ENCODE measurements at regions not wholly inside any gene's neighbourhood (a gene's known extent, or its start where the extent isn't known, plus 50 kb on each side); places are given as distances from the start of the nearest gene placed in this dataset.

DNA sequence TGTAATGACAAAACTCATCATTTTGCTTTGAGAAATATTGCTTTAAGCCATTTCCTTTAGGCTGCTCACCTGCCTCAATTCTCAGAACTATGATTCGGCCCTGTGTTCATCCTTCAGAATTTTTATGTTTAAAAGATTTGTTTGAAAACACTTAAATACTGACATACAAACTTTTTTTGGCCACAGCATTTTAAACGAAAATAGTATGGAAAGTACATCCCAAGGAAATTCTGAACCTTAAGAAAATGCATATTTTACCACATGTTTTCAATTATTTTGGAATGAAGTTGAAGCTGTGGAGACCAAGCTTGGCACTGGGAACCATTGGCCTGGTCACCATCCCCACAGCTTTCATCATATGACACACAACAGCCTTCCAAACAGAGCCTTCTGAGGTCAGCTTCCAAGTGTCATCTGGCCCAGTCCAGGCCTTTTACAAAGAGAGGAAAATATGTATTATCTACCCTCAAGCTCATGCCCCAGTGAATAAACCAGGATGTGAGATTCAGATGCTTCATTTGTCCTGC lies 83.3 kb downstream of the SOD2 start:
- TF ChIP-seq TAF1 (IDR thresholded peaks at IDR 0.05; ENCODE audit: borderline replicate concordance, insufficient read depth, low read length) (no peak), POLR2AphosphoS5 (IDR thresholded peaks at IDR 0.05; ENCODE audit: low read depth, low read length) (no peak)

- TF ChIP-seq SIN3A (IDR thresholded peaks at IDR 0.05; ENCODE audit: borderline replicate concordance, insufficient read depth, low read length) (no peak), TAF1 (IDR thresholded peaks at IDR 0.05; ENCODE audit: borderline replicate concordance, insufficient read depth, low read length) (no peak), FOXP2 (optimal IDR thresholded peaks at IDR 0.05; ENCODE audit: borderline replicate concordance, extremely low read depth, extremely low read length, insufficient read depth) (no peak), POLR2AphosphoS5 (IDR thresholded peaks at IDR 0.05; ENCODE audit: low read depth, low read length) (no peak)
- TF ChIP-seq, protein P1, sequence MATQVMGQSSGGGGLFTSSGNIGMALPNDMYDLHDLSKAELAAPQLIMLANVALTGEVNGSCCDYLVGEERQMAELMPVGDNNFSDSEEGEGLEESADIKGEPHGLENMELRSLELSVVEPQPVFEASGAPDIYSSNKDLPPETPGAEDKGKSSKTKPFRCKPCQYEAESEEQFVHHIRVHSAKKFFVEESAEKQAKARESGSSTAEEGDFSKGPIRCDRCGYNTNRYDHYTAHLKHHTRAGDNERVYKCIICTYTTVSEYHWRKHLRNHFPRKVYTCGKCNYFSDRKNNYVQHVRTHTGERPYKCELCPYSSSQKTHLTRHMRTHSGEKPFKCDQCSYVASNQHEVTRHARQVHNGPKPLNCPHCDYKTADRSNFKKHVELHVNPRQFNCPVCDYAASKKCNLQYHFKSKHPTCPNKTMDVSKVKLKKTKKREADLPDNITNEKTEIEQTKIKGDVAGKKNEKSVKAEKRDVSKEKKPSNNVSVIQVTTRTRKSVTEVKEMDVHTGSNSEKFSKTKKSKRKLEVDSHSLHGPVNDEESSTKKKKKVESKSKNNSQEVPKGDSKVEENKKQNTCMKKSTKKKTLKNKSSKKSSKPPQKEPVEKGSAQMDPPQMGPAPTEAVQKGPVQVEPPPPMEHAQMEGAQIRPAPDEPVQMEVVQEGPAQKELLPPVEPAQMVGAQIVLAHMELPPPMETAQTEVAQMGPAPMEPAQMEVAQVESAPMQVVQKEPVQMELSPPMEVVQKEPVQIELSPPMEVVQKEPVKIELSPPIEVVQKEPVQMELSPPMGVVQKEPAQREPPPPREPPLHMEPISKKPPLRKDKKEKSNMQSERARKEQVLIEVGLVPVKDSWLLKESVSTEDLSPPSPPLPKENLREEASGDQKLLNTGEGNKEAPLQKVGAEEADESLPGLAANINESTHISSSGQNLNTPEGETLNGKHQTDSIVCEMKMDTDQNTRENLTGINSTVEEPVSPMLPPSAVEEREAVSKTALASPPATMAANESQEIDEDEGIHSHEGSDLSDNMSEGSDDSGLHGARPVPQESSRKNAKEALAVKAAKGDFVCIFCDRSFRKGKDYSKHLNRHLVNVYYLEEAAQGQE (IDR thresholded peaks at IDR 0.05; ENCODE audit: insufficient read depth in 1 of 2, low read depth in 2 of 2, low read length in 2 of 2): no peak
Observed at GRCh38 chr6:159608961-159609651, 83.9 kb downstream of the SOD2 start.

GRCh38 chr6:159606786-159607185 lies 86.3 kb downstream of the SOD2 start:
- TF ChIP-seq TAF1 (IDR thresholded peaks at IDR 0.05; ENCODE audit: borderline replicate concordance, insufficient read depth, low read length) (no peak), FOXP2 (optimal IDR thresholded peaks at IDR 0.05; ENCODE audit: borderline replicate concordance, extremely low read depth, extremely low read length, insufficient read depth) (no peak), SIN3A (IDR thresholded peaks at IDR 0.05; ENCODE audit: borderline replicate concordance, insufficient read depth, low read length) (no peak), POLR2AphosphoS5 (IDR thresholded peaks at IDR 0.05; ENCODE audit: low read depth, low read length) (no peak)
- TF ChIP-seq, protein P1 (IDR thresholded peaks at IDR 0.05; ENCODE audit: insufficient read depth in 1 of 2, low read depth in 2 of 2, low read length in 2 of 2): no peak

DNA sequence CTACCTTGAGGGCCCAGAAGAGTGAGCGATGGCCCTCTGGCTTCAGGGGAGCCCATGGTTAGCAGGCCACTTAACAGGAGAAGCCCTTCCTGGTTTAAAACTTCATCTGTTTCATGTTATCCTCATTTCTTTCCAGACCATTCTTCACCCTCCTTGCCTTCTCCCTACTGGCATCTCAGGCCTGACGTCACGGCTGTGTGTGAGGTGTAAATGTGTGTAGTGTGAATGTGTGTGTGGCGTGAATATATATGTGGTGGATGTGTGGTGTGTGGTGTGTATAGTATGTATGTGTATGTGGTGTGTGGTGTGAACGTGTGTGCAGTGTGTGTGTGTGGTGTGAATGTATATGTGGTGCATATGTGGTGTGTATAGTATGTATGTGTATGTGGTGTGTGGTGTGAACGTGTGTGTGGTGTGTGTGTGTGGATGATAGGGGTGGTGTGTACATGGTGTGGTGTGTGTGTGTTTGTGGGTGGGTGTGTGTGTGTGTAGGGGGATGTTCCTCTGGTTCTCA lies 88.5 kb downstream of the SOD2 start:
- no peak for TF ChIP-seq FOXP2 (optimal IDR thresholded peaks at IDR 0.05; ENCODE audit: borderline replicate concordance, extremely low read depth, extremely low read length, insufficient read depth)
- TF ChIP-seq POLR2AphosphoS5 (IDR thresholded peaks at IDR 0.05; ENCODE audit: low read depth, low read length): no peak
- TF ChIP-seq, protein P1 (IDR thresholded peaks at IDR 0.05; ENCODE audit: insufficient read depth in 1 of 2, low read depth in 2 of 2, low read length in 2 of 2): no peak
- no peak for TF ChIP-seq TAF1 (IDR thresholded peaks at IDR 0.05; ENCODE audit: borderline replicate concordance, insufficient read depth, low read length)
- TF ChIP-seq SIN3A (IDR thresholded peaks at IDR 0.05; ENCODE audit: borderline replicate concordance, insufficient read depth, low read length): no peak

DNA sequence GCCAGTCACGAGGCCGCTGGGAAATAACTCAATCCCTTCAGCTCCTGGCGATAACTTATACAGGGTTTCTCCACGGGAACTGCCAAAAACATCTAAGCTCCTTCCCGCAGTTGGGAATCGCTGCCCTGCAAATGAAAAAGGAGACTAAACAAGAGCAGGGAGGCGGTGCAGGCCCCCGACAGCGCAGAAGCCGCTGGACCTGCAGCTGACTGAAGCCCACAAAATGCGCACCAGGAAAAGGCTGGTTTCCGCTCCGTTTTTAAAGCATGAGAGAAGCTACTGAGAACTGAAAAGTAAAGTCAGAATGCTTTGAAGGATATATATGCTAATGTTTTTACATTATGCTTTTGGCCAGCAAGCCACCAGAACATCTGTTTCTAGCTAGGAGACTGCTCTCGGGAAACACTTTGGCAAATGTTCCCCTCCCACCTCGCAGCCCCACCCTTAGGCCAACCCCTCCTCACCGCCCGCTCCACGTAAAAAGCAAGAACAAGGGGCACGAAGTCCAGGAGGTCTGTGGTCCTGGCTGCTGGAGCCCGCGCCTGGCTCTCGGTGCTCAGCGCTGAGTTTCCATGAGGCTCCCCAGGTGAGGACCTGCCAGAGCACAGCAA lies 90.5 kb downstream of the SOD2 start:
- TF ChIP-seq, protein P1 (IDR thresholded peaks at IDR 0.05; ENCODE audit: insufficient read depth in 1 of 2, low read depth in 2 of 2, low read length in 2 of 2): no peak
- no peak for TF ChIP-seq FOXP2 (optimal IDR thresholded peaks at IDR 0.05; ENCODE audit: borderline replicate concordance, extremely low read depth, extremely low read length, insufficient read depth)
- no peak for TF ChIP-seq POLR2AphosphoS5 (IDR thresholded peaks at IDR 0.05; ENCODE audit: low read depth, low read length)
- TF ChIP-seq TAF1 (IDR thresholded peaks at IDR 0.05; ENCODE audit: borderline replicate concordance, insufficient read depth, low read length): no peak
- TF ChIP-seq SIN3A (IDR thresholded peaks at IDR 0.05; ENCODE audit: borderline replicate concordance, insufficient read depth, low read length): no peak
